MM.1S (cell line): ENCODE measurements at regions not wholly inside any gene's neighbourhood (a gene's known extent, or its start where the extent isn't known, plus 50 kb on each side); places are given as distances from the start of the nearest gene placed in this dataset.
"Not testable (repeated sequence)": the region's sequence is repeated elsewhere in the genome, so short reads cannot be mapped to it uniquely, and the experiment has no call there.

Source experiments
- DNase-seq: peaks from one replicate; pipeline ENCODE4 v3.0.0-alpha.2; 2015
- H2AFZ ChIP-seq: fragments of 300-600 bp; sonication (generic); 2 replicates; pipeline ENCODE4 v1.6.0; 2016; ENCODE audit warnings: antibody characterized with exemption, low read length
- H3F3A ChIP-seq: fragments of 300-600 bp; sonication (generic); 2 replicates; pipeline ENCODE4 v1.6.1; 2016; ENCODE audit warnings: mild to moderate bottlenecking, antibody characterized with exemption, low read length, moderate library complexity, mixed read lengths; ENCODE audit not compliant: insufficient read depth
- H3K27ac ChIP-seq: fragments of 300-600 bp; sonication (generic); 2 replicates; pipeline ENCODE4 v1.5.1; 2016; ENCODE audit warnings: mild to moderate bottlenecking, low read length
- H3K27me3 ChIP-seq: fragments of 300-600 bp; sonication (generic); replicated peaks from 2 replicates; pipeline ENCODE4 v1.6.0; 2016; ENCODE audit warnings: low read length; ENCODE audit not compliant: insufficient read depth
- H3K36me3 ChIP-seq: fragments of 300-600 bp; sonication (generic); replicated peaks from 2 replicates; pipeline ENCODE4 v1.6.1; 2016; ENCODE audit warnings: mild to moderate bottlenecking, low read length, mixed read lengths; ENCODE audit not compliant: insufficient read depth
- H3K4me1 ChIP-seq: fragments of 300-600 bp; sonication (generic); 2 replicates; pipeline ENCODE4 v1.6.1; 2016; ENCODE audit warnings: low read length, mixed read lengths
- H3K4me2 ChIP-seq: fragments of 300-600 bp; sonication (generic); 2 replicates; pipeline ENCODE4 v1.6.0; 2016; ENCODE audit warnings: low read depth, low read length
- H3K4me3 ChIP-seq: fragments of 300-600 bp; sonication (generic); 2 replicates; pipeline ENCODE4 v1.5.1; 2016; ENCODE audit warnings: low read length, mixed read lengths
- H3K79me2 ChIP-seq: fragments of 300-600 bp; sonication (generic); 2 replicates; pipeline ENCODE4 v1.6.1; 2016; ENCODE audit warnings: mixed run types, low read length, mixed read lengths
- H3K9ac ChIP-seq: fragments of 300-600 bp; sonication (generic); 2 replicates; pipeline ENCODE4 v1.6.1; 2016; ENCODE audit warnings: low read length, mixed read lengths
- H3K9me2 ChIP-seq: fragments of 300-600 bp; sonication (generic); replicated peaks from 2 replicates; pipeline ENCODE4 v1.6.1; 2016; ENCODE audit warnings: mild to moderate bottlenecking, low read length, mixed read lengths; ENCODE audit not compliant: insufficient read depth
- H3K9me3 ChIP-seq: fragments of 300-600 bp; sonication (generic); replicated peaks from 2 replicates; pipeline ENCODE4 v1.6.1; 2016; ENCODE audit warnings: mild to moderate bottlenecking, low read length, mixed read lengths; ENCODE audit not compliant: insufficient read depth
- H4K20me1 ChIP-seq: fragments of 300-600 bp; sonication (generic); 2 replicates; pipeline ENCODE4 v1.6.1; 2016; ENCODE audit warnings: mild to moderate bottlenecking, low read length, moderate library complexity, mixed read lengths; ENCODE audit not compliant: insufficient read depth
- EZH2 ChIP-seq: fragments of 300-600 bp; sonication (generic); optimal IDR thresholded peaks from 2 replicates; pipeline ENCODE3; 2017; ENCODE audit warnings: low read depth, mild to moderate bottlenecking, antibody characterized with exemption, low read length, mixed read lengths
- EZH2phosphoT487 ChIP-seq: fragments of 300-600 bp; sonication (generic); IDR thresholded peaks from 2 replicates; pipeline ENCODE4 v1.6.1; 2018; ENCODE audit warnings: antibody characterized with exemption, low read length
- TF ChIP-seq, protein P1 (sequence below): fragments of 300-600 bp; sonication (generic); IDR thresholded peaks from 2 replicates; pipeline ENCODE4 v1.5.1; 2016; ENCODE audit warnings: antibody characterized with exemption, low read length, mixed read lengths

DNA sequence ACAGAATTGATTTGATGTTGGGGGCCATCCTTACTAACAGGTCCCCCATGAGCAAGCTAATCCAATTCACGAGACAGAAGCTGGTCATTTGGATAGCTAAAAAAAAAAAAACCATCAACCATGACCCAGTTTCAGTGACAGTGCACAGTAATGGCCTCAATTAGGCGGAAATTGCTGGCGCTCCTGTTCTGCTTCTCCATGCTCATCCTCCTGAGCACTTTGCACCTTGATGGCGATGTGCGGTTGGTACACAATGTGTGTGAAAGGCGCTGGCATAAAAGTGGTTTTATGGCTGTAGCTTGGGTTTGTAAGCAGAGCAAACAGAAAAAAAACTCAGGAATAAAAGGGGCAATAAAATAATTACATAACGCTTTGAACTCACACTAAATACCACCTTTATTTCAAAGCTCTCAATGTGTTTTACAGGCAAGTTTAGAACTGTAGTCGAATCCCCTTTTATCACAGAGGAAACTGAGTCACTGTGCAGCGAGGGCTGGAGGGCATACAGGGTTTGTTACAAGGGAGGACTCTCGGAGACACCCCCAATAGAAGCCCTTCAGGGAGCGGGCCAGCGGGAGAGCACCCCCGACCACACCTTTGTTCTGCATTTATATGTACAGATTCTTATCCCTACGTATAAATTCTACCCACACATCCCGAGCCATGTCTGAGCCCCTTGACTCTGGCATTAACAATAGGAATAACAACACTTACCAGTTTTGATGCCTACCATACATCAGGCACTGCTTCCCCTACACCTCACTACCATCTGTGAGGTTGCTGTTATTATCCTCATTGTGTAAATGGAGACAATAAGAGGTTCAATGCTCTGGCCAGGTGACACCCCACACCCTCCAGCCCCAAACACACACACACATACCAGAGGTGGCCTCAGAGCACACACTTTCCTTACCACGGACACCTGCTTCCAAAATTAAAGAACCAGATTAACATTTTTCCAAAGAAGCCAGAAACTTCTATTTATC is 213.5 kb upstream of the IRF2BP2 start:
- no peak for DNase-seq
- H3K9me3 ChIP-seq, result no peaks in the 10 kb centered on the region
- H4K20me1 ChIP-seq, result no peaks in the 10 kb centered on the region
- no peak overlapping the region for H3K9ac ChIP-seq
- H3F3A ChIP-seq, result no peaks in the 10 kb centered on the region
- H3K79me2 ChIP-seq, result no peaks in the 10 kb centered on the region
- no peaks in the 10 kb centered on the region for H3K4me1 ChIP-seq
- H3K4me2 ChIP-seq, result no peak overlapping the region
- TF ChIP-seq EZH2 (no peak), EZH2phosphoT487 (no peak)
- TF ChIP-seq, protein P1, sequence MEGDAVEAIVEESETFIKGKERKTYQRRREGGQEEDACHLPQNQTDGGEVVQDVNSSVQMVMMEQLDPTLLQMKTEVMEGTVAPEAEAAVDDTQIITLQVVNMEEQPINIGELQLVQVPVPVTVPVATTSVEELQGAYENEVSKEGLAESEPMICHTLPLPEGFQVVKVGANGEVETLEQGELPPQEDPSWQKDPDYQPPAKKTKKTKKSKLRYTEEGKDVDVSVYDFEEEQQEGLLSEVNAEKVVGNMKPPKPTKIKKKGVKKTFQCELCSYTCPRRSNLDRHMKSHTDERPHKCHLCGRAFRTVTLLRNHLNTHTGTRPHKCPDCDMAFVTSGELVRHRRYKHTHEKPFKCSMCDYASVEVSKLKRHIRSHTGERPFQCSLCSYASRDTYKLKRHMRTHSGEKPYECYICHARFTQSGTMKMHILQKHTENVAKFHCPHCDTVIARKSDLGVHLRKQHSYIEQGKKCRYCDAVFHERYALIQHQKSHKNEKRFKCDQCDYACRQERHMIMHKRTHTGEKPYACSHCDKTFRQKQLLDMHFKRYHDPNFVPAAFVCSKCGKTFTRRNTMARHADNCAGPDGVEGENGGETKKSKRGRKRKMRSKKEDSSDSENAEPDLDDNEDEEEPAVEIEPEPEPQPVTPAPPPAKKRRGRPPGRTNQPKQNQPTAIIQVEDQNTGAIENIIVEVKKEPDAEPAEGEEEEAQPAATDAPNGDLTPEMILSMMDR, result no peak
- no peaks in the 10 kb centered on the region for H3K27me3 ChIP-seq
- no peaks in the 10 kb centered on the region for H3K9me2 ChIP-seq
- H3K4me3 ChIP-seq, result no peak overlapping the region
- H3K36me3 ChIP-seq, result no peaks in the 10 kb centered on the region
- no peak overlapping the region for H2AFZ ChIP-seq
- no peak overlapping the region for H3K27ac ChIP-seq

DNA sequence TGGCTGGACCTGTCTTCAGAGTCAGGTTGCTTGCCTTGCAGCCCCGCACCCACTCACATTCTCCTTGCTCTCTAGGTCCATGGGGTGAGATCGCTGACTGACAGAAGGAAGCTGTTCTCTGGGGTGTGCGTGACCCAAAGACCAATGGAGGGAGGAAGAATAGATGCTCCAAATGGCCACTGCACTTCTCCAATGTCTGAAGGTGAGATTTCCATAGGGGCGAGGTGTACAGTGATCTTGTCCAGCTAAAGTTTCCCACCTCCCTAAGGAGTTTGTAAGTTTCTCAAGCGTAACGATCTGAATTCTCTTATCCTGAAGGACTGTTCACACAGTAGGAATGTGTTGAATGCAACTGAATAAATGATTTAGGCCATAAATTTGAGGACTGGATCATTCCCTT is 211.9 kb upstream of the IRF2BP2 start:
- Histone ChIP-seq H3F3A (no peaks in the 10 kb centered on the region), H3K36me3 (no peaks in the 10 kb centered on the region), H3K27ac (no peak overlapping the region), H3K4me3 (no peak overlapping the region), H3K79me2 (no peaks in the 10 kb centered on the region), H3K4me2 (no peak overlapping the region), H4K20me1 (no peaks in the 10 kb centered on the region), H3K9me3 (no peaks in the 10 kb centered on the region), H3K27me3 (peaks cover 4% of the 10 kb centered on the region; the same call in 1 of the 2 replicates), H2AFZ (no peak overlapping the region), H3K4me1 (no peaks in the 10 kb centered on the region), H3K9me2 (no peaks in the 10 kb centered on the region), H3K9ac (no peak overlapping the region)
- no peak for DNase-seq
- no peak for TF ChIP-seq EZH2

DNA sequence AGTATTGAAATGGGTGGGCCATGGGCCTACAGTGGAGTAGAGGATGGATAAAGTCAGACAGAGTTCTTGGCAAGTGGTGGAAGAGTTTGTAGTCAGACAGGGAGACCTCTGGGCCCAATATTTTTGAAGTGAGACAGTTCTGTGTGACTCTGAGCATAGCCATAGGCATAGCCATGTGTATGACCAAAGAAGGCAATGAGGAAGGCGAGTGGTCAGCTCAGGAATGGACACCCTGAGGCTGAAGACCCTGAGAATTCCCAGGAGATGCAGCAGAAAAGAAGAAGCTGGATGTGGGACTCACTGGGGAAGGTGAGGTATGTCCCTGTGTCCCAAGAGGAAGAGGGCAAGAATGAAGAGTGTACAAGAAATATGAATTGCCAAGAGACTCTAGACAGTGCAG is 210.6 kb upstream of the IRF2BP2 start:
- H3K4me1 ChIP-seq, result no peaks in the 10 kb centered on the region
- no peaks in the 10 kb centered on the region for H3K79me2 ChIP-seq
- H2AFZ ChIP-seq, result no peak overlapping the region
- peaks cover 4% of the 10 kb centered on the region; the same call in 1 of the 2 replicates for H3K27me3 ChIP-seq
- no peaks in the 10 kb centered on the region for H3F3A ChIP-seq
- H3K4me3 ChIP-seq, result no peak overlapping the region
- DNase-seq, result no peak
- no peak overlapping the region for H3K4me2 ChIP-seq
- H3K27ac ChIP-seq, result no peak overlapping the region
- H3K36me3 ChIP-seq, result no peaks in the 10 kb centered on the region
- no peaks in the 10 kb centered on the region for H3K9me3 ChIP-seq
- no peaks in the 10 kb centered on the region for H4K20me1 ChIP-seq
- no peak overlapping the region for H3K9ac ChIP-seq
- no peaks in the 10 kb centered on the region for H3K9me2 ChIP-seq
- TF ChIP-seq EZH2phosphoT487 (no peak), EZH2 (no peak)
- TF ChIP-seq, protein P1, result no peak

DNA sequence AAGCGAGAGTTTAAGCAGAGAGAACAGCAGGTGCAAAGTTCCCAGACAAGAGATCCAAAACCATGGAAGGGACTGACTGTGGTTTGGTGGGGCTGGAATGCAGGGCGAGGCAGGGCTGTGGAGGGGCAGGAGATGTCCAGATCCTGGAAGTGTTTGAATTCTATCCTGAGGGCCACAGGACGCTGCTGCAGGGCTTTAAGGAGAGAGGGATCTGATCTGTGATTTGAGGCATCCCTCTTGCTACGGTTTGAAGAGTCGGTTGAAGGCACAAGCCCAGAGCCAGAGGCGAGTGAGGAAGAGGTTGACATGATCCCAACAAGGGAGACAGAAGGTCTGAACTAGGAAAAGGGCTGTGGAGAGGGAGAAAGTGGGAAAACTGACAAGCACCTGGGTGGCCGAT is 209.9 kb upstream of the IRF2BP2 start:
- H3K36me3 ChIP-seq, H4K20me1 ChIP-seq, H3K79me2 ChIP-seq, H3K9ac ChIP-seq, H3K27me3 ChIP-seq, DNase-seq, H3K9me2 ChIP-seq, H3K4me3 ChIP-seq, H3K4me2 ChIP-seq, H3K4me1 ChIP-seq, H2AFZ ChIP-seq, H3K27ac ChIP-seq, H3K9me3 ChIP-seq, H3F3A ChIP-seq: not testable (repeated sequence)

DNA sequence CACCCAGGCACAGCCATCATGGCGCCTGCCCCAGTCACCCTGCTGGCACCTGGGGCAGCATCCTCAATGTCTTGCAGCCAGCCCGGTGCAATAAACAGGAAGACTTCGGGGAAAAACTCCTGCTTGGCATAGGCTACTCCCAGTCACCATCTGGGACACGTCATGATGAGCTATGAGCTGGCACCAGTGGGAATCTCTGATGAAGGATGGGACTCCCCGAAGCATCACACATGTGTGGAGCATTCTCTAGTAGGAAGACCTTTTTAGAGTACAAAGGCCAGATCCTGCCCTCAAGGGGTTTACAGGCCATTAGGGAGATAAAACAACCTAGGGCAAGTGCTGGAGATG is 208.0 kb upstream of the IRF2BP2 start:
- not testable (repeated sequence) for H3K9ac ChIP-seq, H2AFZ ChIP-seq, DNase-seq

DNA sequence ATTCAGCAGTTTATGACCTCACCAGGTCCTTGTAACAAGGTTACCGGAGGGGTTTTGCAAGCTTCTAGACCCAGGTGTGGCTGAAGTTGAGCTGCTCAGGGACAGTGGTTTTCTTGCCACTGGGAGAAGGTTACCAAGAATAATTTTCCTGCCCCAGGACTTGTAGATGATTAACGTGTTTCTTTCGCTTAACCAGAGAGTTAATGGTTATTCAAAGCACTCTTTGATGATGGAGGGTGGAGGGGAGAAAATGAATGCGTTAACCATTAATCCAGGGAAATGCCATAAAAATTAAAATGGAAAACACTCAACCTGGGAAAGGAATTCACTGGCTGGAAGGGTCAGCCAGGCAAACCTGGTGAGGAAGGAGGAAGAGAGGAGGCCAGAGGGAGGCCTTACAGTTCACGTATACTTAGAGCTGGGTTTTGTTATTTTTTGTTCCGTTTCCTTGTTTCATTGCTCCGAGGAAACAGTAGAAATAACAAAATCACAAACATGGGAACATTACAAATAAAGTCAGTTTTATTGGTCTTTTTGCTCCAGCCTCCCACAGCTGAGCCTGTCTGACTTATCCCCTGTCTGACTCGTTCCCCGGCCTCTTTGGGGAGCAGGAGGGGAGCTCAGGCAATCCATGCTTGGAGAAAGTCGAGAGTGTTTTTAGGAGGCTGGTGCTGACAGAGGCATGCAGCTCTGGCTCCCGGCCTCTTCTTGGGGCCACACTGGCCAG is 207.5 kb upstream of the IRF2BP2 start:
- not testable (repeated sequence) for H3K36me3 ChIP-seq, H3K4me2 ChIP-seq, H3K9ac ChIP-seq, H3K4me1 ChIP-seq, H3K9me2 ChIP-seq, H2AFZ ChIP-seq, H3K27ac ChIP-seq, DNase-seq, H3K79me2 ChIP-seq, H3K4me3 ChIP-seq, H3K9me3 ChIP-seq, H3K27me3 ChIP-seq, H3F3A ChIP-seq, H4K20me1 ChIP-seq

More for the DNA sequence above, 208.0 kb upstream of the IRF2BP2 start:
- H3K9me3 ChIP-seq, H3K79me2 ChIP-seq, H3F3A ChIP-seq, H4K20me1 ChIP-seq, H3K36me3 ChIP-seq, H3K9me2 ChIP-seq, H3K27me3 ChIP-seq, H3K4me3 ChIP-seq, H3K27ac ChIP-seq, H3K4me1 ChIP-seq, H3K4me2 ChIP-seq: not testable (repeated sequence)
